Panc1 (cell line): ENCODE measurements at regions not wholly inside any gene's neighbourhood (a gene's known extent, or its start where the extent isn't known, plus 50 kb on each side); places are given as distances from the start of the nearest gene placed in this dataset.

Experiments used
- ATAC-seq: fragments of 200-7000 bp; cut with Tn5 transposase; 2 replicates; pipeline ENCODE4 v1.9.1; 2020; ENCODE audit warnings: mild to moderate bottlenecking, moderate library complexity
- BruUV-seq: library from RNA; stranded (reverse); fragments of 400-500 nt; replicated peaks from 2 replicates; lab custom pipeline; 2021; lab: Mats Ljungman, UMichigan
- CTCF ChIA-PET: fragments of 300-600 bp; sonication (Branson Sonifier 250); formaldehyde crosslinking; loops from one replicate; lab custom pipeline; 2022; ENCODE audit warnings: antibody characterized with exemption; lab: Charles Lee
- POLR2A ChIA-PET: fragments of 300-600 bp; sonication (Branson Sonifier 250); formaldehyde crosslinking; loops from one replicate; lab custom pipeline; 2022; ENCODE audit warnings: antibody characterized with exemption; lab: Charles Lee
- DNase-seq: peaks from one replicate; pipeline ENCODE4 v3.0.0-alpha.2; 2010; ENCODE audit warnings: low read depth, low spot score
- H3K27ac ChIP-seq: 2 replicates; pipeline ENCODE4 v1.5.1; 2011; ENCODE audit warnings: mild to moderate bottlenecking, low read length, inconsistent platforms
- H3K27me3 ChIP-seq: fragments of 200-500 bp; sonication (Bioruptor generic); 2 replicates; pipeline ENCODE4 v1.6.0; 2014; ENCODE audit warnings: low read length, inconsistent platforms; ENCODE audit not compliant: control insufficient read depth, insufficient read depth
- H3K36me3 ChIP-seq: fragments of 200-500 bp; sonication (Bioruptor generic); 2 replicates; pipeline ENCODE4 v1.5.1; 2014; ENCODE audit warnings: inconsistent platforms, mild to moderate bottlenecking, low read length, moderate library complexity; ENCODE audit not compliant: control insufficient read depth, insufficient read depth
- H3K4me1 ChIP-seq: 2 replicates; pipeline ENCODE4 v1.5.1; 2011; ENCODE audit warnings: inconsistent platforms, mild to moderate bottlenecking, low read length, moderate library complexity; ENCODE audit not compliant: control insufficient read depth, insufficient read depth
- H3K4me3 ChIP-seq, 2 experiments: 2 replicates each; pipeline ENCODE4 v1.5.1; 2011 to 2012; ENCODE audit warnings: low read depth in 2 of 2, low read length in 2 of 2, mild to moderate bottlenecking in 2 of 2, inconsistent platforms in 1 of 2, moderate library complexity in 1 of 2
- H3K9me3 ChIP-seq: fragments of 200-500 bp; sonication (Bioruptor generic); 2 replicates; pipeline ENCODE4 v1.5.1; 2014; ENCODE audit warnings: low read depth, mild to moderate bottlenecking, inconsistent platforms, low read length, moderate library complexity; ENCODE audit not compliant: control insufficient read depth, insufficient read depth
- CTCF ChIP-seq: fragments of 450-650 bp; IDR thresholded peaks from 2 replicates; pipeline ENCODE4 v1.5.1; 2017; ENCODE audit warnings: mild to moderate bottlenecking
- POLR2AphosphoS5 ChIP-seq: IDR thresholded peaks from 2 replicates; pipeline ENCODE4 v1.6.1; 2012; ENCODE audit warnings: mild to moderate bottlenecking, low read depth, low read length, moderate library complexity
- REST ChIP-seq, 2 experiments: IDR thresholded peaks; 2 replicates each; pipeline ENCODE4 v1.6.1; 2011 to 2012; ENCODE audit warnings: low read depth in 2 of 2, control low read depth in 1 of 2, low read length in 1 of 2, mild to moderate bottlenecking in 1 of 2, moderate library complexity in 1 of 2; ENCODE audit not compliant: insufficient read depth in 1 of 2
- SIN3A ChIP-seq: IDR thresholded peaks from 2 replicates; pipeline ENCODE4 v1.6.1; 2012; ENCODE audit warnings: low read depth, mild to moderate bottlenecking, low read length, moderate library complexity, borderline replicate concordance; ENCODE audit not compliant: insufficient read depth
- TCF7L2 ChIP-seq: IDR thresholded peaks from 2 replicates; pipeline ENCODE4 v1.6.1; 2011; ENCODE audit warnings: mild to moderate bottlenecking, low read depth, low read length, inconsistent platforms
- in situ Hi-C: cut with HindIII; loops from 2 replicates; pipeline ENCODE4 v1.10.0; 2016; ENCODE audit warnings: low sequenced_read_pairs, low pct_unique_long_range_greater_than_20kb
- intact Hi-C: fragments of 100-400 bp; cut with micrococcal nuclease; formaldehyde crosslinking; loops from one replicate; pipeline ENCODE4 v1.10.0; 2022; ENCODE audit not compliant: unreplicated experiment

DNA sequence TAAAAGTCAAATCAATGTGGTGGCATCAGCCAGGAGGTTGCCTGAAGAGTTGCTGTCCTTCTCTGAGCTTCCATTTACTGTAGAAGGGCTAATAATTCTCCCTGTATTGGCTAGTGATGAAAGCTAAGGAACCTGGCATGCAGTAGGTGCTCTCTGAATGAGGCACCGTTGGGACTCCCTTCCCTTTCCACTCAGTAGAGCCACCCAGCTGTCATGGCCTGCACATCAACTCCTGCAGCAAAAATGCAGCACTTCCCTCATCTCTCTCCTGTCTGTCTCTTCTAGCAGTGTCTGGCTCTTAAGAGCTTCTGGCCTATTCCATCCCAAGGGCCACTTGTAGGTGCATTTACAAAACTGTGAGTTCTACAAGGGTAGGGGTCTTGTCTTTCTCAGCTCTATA is 369.0 kb downstream of the MATN1 start:
- no peak for ATAC-seq
- no peak for DNase-seq
- Histone ChIP-seq H3K36me3 (no peaks in the 10 kb centered on the region; the same call in 1 of the 2 replicates), H3K4me3 (no peak overlapping the region), H3K27me3 (peaks cover 11% of the 10 kb centered on the region; the same call in 1 of the 2 replicates), H3K27ac (no peak overlapping the region), H3K4me1 (no peaks in the 10 kb centered on the region), H3K9me3 (no peaks in the 10 kb centered on the region)
- in situ Hi-C loops: no loop called here
- no peak for TF ChIP-seq TCF7L2
- no peak for TF ChIP-seq CTCF
- TF ChIP-seq SIN3A: no peak
- no peak for TF ChIP-seq REST (IDR thresholded peaks at IDR 0.05; ENCODE audit: insufficient read depth in 1 of 2, low read depth in 2 of 2, low read length in 1 of 2)
- no peak for TF ChIP-seq POLR2AphosphoS5
- intact Hi-C loops: no loop called here
- BruUV-seq: no TSS peak
- ChIA-PET POLR2A (no interaction called here), CTCF (no interaction called here)

GRCh38 chr1:30353637-30354036 is 369.7 kb downstream of the MATN1 start:
- H3K36me3 ChIP-seq: no peaks in the 10 kb centered on the region; the same call in 1 of the 2 replicates
- H3K27ac ChIP-seq: no peak overlapping the region
- ATAC-seq (no peak), DNase-seq (no peak)
- intact Hi-C loops (no loop called here), in situ Hi-C loops (no loop called here)
- no peaks in the 10 kb centered on the region for H3K9me3 ChIP-seq
- CTCF ChIA-PET: interaction anchor here (1.0 kb wide), 1 partner anchor 27 kb away, joined by 3 read pairs; no protein-coding TSS in a partner anchor
- H3K4me1 ChIP-seq: no peaks in the 10 kb centered on the region
- H3K4me3 ChIP-seq: no peak overlapping the region
- no TSS peak for BruUV-seq
- TF ChIP-seq REST (IDR thresholded peaks at IDR 0.05; ENCODE audit: insufficient read depth in 1 of 2, low read depth in 2 of 2, low read length in 1 of 2) (no peak), CTCF (peak; percentile 39; the same call in 1 of the 2 replicates)
- POLR2A ChIA-PET: no interaction called here
- H3K27me3 ChIP-seq: peaks cover 11% of the 10 kb centered on the region; the same call in 1 of the 2 replicates
